ENCODE measurements at regions not wholly inside any gene's neighbourhood (a gene's known extent, or its start where the extent isn't known, plus 50 kb on each side); places are given as distances from the start of the nearest gene placed in this dataset.

DNA sequence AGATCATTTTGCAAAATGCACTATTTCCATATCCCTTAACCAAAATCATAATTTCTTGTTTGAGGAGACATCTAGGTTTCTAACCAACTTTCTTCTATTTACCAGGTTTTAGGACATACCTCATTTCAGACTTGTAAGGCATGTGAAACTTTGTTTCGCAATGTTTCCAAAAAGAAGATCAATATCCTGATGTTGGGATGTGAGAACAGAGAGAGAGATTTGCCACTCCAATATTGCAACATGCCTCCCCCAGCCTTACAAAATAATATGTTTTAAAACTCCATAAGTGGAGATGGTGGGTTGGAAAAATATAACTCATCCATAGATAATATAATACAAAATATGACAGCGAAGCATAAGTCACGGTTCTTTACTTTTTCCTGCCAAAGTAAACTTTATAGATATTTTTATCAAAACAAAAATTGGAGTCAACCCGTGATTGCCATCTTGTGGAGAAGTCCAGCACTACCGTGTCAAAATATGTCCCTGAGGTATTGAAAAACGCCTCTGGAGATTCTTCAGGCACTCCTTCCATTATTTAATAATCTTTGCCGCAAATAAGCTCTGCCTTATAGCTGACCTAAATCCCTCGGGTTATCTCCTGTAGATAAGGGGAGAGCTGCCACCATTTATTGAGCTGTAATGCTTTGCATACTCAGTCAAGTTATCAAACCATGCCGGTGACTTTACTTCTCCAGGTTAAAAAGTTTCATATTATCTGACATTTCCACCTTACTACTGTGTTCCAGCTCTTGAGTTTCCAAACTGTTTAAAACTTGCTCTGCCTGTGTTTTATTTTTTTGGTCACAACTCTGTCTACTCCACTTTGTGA, 534.2 kb downstream of the HACE1 start:
- peak; percentile 8 for DNase-seq (ENCODE audit: low read depth)

DNA sequence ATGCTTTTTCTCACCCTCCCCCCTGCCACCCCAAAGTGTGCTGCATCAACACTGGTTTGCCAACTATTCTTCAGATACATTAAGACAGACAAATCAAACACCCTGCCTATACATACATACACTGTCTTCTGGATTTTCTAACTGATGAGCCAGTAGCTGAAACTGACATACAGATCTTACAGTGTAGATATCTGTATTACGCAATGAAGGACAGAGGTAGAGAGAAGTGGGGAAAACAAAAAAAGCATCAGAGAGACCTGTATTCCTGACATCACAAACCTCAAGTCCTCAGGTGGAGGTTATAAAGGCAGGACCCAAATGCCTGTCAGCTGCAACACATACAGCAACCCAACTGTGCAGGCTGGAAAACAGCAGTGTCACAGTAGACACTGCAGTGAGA, 535.4 kb downstream of the HACE1 start:
- no peak for DNase-seq (ENCODE audit: low read depth)

DNA sequence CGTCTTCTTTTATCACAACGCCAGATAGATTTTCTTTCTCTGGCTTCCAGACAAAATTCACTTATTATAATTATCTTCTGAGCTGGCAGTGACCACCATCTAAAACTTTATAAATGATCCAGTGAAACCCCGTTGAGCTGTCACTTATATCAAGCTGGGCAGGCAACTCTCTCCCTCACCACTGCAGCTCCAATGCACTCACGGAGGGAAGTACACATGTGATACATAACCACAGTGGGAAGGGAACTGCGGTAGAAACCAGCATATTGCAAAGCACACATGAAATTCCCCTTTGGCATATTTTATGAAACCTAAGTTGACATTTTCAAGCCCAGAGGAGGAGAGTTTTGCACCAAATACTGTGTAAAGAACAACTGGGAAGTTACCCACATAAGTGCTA, 536.9 kb downstream of the HACE1 start:
- DNase-seq (ENCODE audit: low read depth), result no peak

DNA sequence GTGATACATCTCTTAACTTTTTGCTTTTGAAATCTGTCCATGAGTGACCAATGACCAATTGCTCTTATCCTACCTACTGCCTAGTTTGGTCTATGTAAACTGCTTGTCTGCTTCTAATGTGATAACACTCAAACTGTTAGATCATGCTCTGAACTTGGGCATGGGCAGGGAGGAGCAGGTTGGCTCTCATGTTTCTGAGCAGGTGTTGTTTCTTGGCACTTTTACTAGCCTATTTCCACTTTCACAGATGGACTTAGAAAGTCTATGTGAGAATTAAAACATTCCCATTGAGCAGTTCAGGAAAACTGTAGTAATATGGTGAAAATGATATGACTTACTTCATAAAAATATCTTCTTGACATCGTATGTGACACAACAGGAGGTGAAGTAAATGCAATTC, 538.4 kb downstream of the HACE1 start:
- DNase-seq (ENCODE audit: low read depth), result no peak

DNA sequence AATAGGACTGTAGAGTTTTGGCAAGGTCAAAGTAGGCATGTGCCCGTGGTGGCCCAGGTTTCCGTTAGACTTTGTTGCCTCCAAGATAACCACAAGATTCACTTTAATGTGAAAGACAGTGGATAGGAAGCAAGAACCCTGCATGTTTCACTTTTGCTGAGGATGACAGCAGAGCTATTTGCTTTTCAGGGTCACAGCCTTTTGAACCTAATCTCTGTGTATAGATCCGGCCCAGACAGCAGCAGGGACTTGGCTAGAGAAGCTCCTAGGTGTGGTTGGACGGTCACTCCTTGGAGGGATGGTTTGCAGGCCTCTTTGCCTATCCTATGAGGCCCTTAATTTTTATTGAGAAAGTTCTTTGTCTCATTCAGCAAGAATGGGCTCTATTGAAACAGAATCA, 538.8 kb downstream of the HACE1 start:
- no peak for DNase-seq (ENCODE audit: low read depth)

DNA sequence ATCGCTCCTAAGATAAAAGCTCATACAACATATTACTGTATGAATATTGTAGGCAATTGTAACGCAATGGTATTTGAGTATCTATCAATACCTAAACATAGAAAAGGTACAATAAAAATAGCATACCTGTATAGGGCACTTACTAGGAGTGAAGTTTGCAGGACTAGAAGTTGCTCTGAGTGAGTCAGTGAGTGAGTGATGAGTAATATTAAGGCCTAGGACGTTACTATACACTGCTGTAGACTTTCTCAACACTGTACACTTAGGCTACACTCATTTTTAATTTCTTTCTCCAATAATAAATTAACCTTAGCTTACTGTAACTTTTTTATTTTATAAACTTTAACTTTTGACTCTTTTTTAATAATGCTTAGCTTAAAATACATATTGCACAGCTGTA, 546.9 kb downstream of the HACE1 start:
- no peak for DNase-seq (ENCODE audit: low read depth)

DNA sequence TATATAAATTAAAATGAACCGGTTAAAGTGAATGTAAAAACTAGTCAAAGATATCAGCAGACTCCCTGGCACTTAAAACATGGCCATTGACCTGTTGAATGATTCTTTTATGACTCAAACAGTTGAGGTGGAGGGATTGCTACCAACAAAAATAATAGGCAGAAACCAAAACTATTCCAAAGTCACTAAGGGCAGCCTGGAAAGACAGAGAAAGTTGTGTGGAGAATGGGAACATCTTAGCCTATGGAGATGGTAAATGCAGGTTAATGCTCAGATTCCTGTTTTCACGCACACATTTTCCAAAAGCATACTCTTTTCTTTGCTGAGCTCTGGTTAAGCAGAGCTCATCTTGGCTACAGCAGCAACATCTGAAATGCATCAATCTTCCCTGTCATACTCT, 553.5 kb downstream of the HACE1 start:
- DNase-seq (ENCODE audit: low read depth), result no peak

DNA sequence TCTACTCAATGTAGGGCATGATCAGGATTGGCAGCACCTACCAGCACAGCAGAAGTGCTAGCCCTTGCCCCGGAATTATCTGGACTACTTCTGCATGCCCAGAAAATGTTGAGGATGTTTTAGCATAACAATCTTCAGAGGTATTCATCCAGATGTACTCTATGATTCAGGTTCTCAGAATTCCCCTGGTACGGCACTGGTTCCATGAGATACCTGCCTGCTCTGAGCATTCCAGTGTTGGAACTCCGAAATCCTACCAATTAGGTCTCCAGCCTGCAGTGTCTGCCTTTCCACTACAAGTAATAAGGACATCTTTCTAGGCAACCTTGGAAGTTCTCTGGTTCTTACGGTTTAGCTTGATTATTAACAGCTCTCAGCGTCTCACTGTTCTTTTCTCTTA, 554.5 kb downstream of the HACE1 start:
- DNase-seq (ENCODE audit: low read depth), result no peak

DNA sequence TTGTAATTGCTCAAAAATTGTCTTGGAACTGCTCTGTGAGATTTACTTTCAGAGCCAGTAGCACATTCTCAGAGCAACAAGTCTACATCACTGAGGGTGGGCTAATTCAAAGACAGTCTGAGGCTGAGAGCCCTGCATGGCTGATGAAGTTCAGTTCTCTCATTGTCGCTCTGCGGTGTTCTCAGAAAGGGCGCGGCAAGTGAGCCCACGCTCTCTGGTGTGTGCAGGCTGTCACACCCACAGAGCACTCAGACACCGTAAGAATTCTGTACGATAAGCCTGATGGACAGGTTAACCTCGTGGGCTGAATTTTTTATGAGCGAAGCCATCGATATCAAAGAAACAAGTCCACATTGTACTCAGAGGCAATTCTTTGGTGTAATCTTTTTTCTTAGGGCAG, 557.8 kb downstream of the HACE1 start:
- DNase-seq (ENCODE audit: low read depth), result no peak

DNA sequence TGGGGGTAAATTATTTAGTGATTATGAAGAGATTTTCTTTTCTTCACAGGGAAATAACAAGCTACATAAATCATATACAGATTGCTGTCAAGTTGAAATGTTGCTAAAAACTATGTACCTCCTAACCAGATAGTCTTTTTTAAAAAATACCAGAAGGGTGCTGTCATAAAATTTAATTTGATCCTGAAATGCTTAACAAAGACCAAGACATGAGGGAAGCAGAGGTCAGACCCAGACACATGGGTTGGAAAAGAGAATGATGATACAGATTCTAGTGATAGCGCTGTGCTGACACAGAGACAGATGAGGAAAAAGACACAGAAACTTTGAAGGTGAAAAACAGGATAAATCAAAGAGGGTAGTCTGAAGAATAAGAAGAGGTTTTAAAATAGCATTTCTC, 573.1 kb downstream of the HACE1 start:
- DNase-seq (ENCODE audit: low read depth), result no peak

DNA sequence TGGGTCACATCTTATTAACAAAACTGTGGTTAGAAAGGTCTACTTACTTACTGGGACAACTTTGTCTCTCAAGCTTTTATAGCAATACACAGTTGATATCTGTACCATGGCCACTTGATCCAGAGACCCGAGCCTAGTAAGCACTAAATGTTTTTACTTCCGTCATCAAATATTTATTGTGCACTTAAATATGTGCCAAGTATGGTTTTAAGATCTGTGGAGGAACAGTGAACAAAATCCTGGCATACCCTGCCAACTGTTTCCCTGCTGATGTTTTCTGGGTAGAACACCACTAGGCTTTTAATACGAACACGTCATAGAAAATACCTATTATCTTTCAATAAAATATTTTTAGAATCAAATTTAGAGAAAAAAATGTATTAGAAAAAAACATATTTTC, 574.8 kb downstream of the HACE1 start:
- DNase-seq (ENCODE audit: low read depth), result no peak

DNA sequence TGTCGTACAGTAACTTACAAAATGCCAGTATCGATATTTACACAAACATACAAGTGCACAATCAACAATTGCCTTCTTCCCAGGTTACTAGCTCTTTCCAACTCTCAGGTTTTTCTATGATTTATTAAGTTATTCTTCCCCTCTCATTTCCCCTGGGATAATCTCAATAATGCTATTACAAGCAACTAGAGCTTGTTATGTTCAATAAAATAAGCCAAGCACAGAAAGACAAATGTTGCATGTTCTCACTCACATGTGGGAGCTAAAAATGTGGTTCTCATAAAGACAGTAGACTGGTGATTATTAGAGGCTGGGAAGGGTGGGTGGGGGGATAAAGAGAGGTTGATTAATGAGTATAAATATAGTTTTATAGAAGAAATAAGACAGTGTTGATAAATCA, 577.1 kb downstream of the HACE1 start:
- DNase-seq (ENCODE audit: low read depth), result no peak

DNA sequence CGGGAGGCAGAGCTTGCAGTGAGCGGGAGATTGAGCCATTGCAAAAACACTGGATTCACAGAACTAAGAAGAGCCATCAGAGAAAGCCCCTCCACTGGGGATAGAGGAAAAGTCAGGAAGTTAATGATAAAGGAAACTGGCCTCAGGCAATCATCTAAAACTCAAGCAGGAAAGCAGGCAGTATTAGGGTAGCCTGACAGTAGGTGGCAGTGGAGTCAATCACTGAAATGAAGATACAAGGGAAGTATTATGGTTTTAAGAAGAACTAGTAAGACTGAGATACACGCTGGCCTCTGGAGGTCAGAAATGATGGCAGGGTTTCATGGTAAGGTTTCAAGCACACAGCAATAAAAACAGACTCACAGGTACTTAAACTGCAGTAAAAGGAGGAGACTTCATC, 578.3 kb downstream of the HACE1 start:
- no peak for DNase-seq (ENCODE audit: low read depth)

DNA sequence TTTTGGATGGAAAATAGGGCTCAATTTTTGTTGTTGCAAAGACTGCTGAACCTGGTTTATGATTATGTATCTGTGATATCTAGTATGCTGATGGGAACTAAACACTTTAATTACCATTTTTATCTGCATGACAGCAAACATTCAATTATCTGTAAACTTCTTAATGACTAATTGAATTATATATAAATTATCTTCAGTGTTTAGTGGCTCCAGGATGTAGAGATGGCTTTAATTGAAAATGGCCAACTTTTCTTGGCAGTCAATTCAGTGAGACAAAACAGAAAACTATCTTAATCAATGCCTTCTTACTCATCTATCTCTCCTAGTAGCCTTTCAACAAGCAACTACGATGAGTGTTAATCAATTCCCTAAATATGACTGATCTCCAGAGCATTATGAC, 591.3 kb downstream of the HACE1 start:
- no peak for DNase-seq (ENCODE audit: low read depth)

DNA sequence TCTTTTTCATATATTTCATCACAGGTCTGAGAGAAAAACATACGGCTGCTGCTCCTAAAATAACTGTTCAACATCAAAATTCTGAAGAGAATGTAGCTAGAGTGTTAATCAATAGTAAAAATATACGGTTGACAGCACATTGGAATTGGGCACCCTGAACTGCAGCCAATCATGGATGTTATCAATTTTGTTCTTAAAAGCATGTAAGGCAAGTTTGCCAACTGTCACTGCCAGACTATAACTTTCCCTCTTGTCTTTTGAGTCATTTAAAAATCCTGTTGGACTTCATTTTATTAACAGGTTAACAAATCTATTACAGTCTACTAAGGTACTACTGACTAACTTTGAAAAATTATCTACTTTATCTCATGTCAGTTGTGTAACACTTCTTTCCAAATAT, 592.8 kb downstream of the HACE1 start:
- DNase-seq (ENCODE audit: low read depth), result no peak

DNA sequence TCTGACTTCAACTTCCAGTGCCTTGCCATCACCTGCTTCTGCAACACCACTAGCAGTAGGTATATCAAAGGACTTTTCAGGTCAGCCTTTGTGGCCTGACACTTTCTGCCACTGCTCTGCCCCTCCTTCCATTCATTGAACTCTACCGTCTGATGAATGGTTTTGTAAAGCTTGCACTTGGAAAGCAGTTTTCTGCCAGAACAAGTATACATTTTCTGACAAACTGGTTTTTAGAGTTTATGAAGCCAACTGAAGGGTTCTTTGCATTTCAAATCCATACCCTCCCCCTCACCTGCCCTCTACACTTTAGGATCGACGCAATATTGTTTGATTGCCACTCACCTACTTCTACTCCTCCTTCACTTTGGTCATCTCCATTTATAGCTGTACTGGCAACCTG, 603.1 kb downstream of the HACE1 start:
- DNase-seq (ENCODE audit: low read depth), result no peak

DNA sequence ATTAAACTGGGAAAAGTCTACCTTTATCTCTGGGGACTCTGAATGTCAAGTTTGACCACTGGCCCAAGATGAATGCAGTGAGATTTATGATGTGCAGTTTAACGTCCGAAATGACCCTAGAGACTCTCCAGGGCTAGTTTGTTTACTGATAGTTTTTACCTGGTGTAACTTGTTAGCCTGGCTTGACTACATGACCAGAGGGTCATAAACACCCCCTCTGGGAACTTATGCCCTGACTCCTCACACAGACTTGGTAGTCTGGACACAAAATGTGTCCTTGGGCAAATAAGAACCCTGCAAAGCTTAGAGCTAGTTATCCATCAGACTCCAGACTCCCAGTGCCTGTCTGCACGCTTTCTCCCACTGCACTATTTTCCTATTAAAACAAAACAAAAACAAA, 606.5 kb downstream of the HACE1 start:
- DNase-seq (ENCODE audit: low read depth), result no peak

DNA sequence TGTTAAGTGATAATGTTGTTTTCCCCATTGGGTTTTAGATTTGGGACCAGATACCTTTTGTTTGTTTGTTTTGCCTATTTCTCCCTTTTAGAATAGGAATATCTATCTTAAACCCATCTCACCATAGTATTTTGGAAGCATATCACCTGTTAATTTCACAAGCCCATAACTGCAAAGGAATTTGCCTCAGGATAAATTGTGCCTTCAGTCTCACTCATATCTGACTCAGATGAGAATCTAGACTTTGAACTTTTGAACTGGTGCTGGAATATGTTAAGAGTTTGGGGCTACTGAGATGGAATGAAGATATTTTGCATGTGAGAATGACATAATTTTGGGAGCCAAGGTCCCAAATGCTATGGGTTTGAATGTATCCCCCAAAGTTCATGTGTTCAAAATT, 607.4 kb downstream of the HACE1 start:
- DNase-seq (ENCODE audit: low read depth), result no peak

DNA sequence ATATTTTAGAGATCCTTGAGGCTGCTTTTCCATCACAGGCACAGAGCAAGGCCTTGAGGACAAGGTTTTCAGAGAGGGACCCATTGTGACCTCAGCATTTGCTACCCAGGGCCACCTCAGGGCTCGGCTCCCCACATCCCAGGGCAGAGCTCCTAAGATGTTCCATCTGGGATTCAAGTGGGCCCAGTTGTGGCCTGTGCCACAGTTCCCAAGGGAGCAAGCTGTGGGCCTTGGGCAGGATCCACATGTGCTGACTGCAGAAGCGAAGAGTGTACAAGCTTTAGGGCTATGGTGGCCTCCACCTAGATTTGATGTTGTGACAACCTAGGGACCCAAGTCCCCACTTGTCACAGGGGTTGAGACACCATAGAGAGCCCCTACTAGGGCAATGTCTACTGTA, 608.1 kb downstream of the HACE1 start:
- no peak for DNase-seq (ENCODE audit: low read depth)

DNA sequence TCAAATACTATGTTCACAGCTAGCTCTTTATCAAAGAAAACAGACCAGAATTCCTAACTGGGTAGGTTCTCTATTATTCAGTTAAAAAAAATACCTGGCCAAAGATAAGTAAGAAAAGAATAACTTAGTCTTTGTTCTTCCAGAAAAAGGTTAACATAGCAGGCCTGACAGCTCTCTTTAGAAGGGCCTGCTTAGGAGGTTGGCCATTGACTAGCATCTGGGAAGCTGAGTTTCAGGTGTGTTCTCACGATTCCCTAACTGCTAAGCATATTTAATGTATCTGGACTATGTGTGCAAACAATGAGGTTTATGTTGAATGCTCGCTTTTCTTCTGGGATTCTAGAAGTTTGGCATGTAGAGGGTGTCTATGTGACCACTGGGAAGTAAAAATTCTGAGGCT, 618.9 kb downstream of the HACE1 start:
- DNase-seq (ENCODE audit: low read depth), result no peak

DNA sequence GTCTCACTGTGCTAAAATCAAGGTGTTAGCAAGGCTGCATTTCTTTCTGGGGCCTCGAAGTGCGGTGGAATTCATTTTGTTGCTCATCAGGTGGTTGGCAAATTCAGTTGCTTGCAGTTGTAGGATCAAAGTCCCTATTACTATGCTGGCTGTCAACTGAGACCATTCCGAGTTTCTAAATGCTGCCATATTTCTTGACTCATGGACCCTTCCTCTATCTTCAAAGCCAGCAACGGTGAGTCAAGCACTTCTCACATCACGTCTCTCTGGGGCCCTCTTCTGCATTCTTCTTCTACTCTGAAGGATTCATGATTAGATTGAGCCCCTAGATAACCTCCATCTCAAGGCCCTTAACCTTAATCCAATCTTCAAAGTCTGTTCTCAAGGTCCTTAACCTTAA, 619.7 kb downstream of the HACE1 start:
- no peak for DNase-seq (ENCODE audit: low read depth)

DNA sequence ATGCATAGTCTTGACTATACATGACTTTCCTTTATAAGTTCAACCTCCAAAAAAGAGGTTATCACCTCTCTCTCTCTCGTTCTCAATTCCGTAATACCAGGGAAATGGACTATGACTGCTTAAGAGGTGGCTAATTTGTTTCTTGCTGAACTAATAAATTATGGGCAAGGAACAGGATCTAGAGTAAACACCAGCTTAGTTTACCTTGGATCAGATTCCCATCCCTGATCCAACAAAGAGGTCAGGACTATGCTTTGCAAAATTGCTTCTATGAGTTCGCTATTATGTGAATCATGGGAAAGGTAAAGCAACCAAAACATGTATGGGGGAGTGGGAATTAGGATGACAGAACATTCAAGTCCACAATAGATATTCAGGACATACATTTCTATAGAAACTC, 630.7 kb downstream of the HACE1 start:
- no peak for DNase-seq (ENCODE audit: low read depth)

DNA sequence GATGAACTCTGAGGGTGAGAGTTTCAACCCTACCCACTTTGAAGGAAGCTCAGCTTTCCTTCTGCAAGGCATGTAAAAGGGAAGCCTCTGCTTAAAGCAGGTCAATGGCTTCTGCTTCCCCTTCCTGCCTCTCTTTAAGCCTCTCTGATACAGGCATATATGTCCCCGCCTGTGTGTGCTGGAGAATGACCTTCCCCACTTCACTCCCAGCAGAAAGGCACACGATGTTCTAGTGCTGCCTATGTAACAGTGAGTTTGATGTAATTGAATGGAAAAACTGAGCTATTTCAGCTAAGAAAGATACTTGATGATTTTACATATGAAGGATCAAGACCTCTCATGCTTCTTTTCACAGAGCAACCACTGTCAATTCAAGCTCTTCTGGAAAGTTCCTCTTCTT, 632.2 kb downstream of the HACE1 start:
- DNase-seq (ENCODE audit: low read depth), result no peak

DNA sequence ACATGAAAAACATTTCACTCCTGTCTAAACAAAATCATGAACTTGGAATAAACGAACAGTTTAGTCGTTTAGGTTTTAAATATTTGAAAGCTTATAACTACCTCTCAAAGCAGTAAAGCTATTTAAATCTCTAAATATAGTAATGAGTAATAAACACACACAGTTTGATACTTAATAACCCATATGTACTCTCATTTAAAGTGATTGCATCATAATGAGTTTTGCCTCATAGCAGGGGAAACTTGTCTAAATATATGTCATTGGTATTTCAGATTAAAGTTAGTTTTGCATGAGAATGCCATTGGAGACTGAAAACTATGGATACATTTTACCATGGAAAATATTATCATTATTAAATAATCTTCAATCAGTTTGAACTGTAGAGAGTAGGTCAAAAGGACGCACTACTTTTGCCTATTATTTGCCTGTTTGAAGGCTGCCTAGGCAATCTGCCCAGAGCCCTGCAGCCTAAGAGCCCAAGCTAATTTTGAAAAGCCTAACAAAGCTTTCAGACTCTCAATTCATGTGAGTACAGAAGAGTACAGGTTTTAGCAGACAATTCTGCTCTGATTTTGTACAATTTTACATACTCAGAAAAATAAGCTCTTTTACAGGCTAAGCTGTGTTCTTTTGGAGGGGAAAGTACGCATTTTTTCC, 632.8 kb downstream of the HACE1 start:
- DNase-seq (ENCODE audit: low read depth), result no peak
